ENCODE measurements at regions not wholly inside any gene's neighbourhood (a gene's known extent, or its start where the extent isn't known, plus 50 kb on each side); places are given as distances from the start of the nearest gene placed in this dataset.

GRCh38 chr20:52569201-52569600 lies 377.6 kb upstream of the ZFP64 start:
- Histone ChIP-seq H3K4me3 (ENCODE audit: low read depth in 2 of 2, low read length in 2 of 2) (no peak overlapping the region), H3K36me3 (ENCODE audit: control insufficient read depth, insufficient read depth, low read length) (no peaks in the 10 kb centered on the region), H3K27ac (ENCODE audit: low read length) (no peak overlapping the region), H3K27me3 (ENCODE audit: control insufficient read depth, insufficient read depth, low read length) (no peaks in the 10 kb centered on the region), H3K9me3 (ENCODE audit: control insufficient read depth, insufficient read depth, low read depth, low read length) (no peaks in the 10 kb centered on the region), H3K4me1 (ENCODE audit: control insufficient read depth, insufficient read depth, low read length) (no peaks in the 10 kb centered on the region)
- intact Hi-C loops (cut with micrococcal nuclease; ENCODE audit: unreplicated experiment) (no loop called here), in situ Hi-C loops (cut with HindIII; ENCODE audit: low pct_unique_long_range_greater_than_20kb, low sequenced_read_pairs) (no loop called here)
- no TSS peak for BruUV-seq (replicated peaks)
- no peak for DNase-seq (ENCODE audit: low read depth, low spot score)
- TF ChIP-seq CTCF (IDR thresholded peaks at IDR 0.05) (no peak), TCF7L2 (IDR thresholded peaks at IDR 0.05; ENCODE audit: low read depth, low read length) (no peak), REST (IDR thresholded peaks at IDR 0.05; ENCODE audit: insufficient read depth in 1 of 2, low read depth in 2 of 2, low read length in 1 of 2) (no peak), POLR2AphosphoS5 (IDR thresholded peaks at IDR 0.05; ENCODE audit: low read depth, low read length) (no peak), SIN3A (IDR thresholded peaks at IDR 0.05; ENCODE audit: borderline replicate concordance, insufficient read depth, low read depth, low read length) (no peak)
- ChIA-PET CTCF (no interaction called here), POLR2A (no interaction called here)
- no peak for ATAC-seq

GRCh38 chr20:52565614-52566013 lies 374.0 kb upstream of the ZFP64 start:
- Histone ChIP-seq H3K4me3 (ENCODE audit: low read depth in 2 of 2, low read length in 2 of 2) (no peak overlapping the region), H3K27me3 (ENCODE audit: control insufficient read depth, insufficient read depth, low read length) (no peaks in the 10 kb centered on the region), H3K9me3 (ENCODE audit: control insufficient read depth, insufficient read depth, low read depth, low read length) (no peaks in the 10 kb centered on the region), H3K36me3 (ENCODE audit: control insufficient read depth, insufficient read depth, low read length) (no peaks in the 10 kb centered on the region), H3K27ac (ENCODE audit: low read length) (no peak overlapping the region), H3K4me1 (ENCODE audit: control insufficient read depth, insufficient read depth, low read length) (no peaks in the 10 kb centered on the region)
- in situ Hi-C loops (cut with HindIII; ENCODE audit: low pct_unique_long_range_greater_than_20kb, low sequenced_read_pairs) = no loop called here
- DNase-seq (ENCODE audit: low read depth, low spot score) (no peak), ATAC-seq (no peak)
- intact Hi-C loops (cut with micrococcal nuclease; ENCODE audit: unreplicated experiment) = no loop called here
- TF ChIP-seq CTCF (IDR thresholded peaks at IDR 0.05) = no peak
- no peak for TF ChIP-seq POLR2AphosphoS5 (IDR thresholded peaks at IDR 0.05; ENCODE audit: low read depth, low read length)
- no peak for TF ChIP-seq SIN3A (IDR thresholded peaks at IDR 0.05; ENCODE audit: borderline replicate concordance, insufficient read depth, low read depth, low read length)
- no peak for TF ChIP-seq TCF7L2 (IDR thresholded peaks at IDR 0.05; ENCODE audit: low read depth, low read length)
- TF ChIP-seq REST (IDR thresholded peaks at IDR 0.05; ENCODE audit: insufficient read depth in 1 of 2, low read depth in 2 of 2, low read length in 1 of 2) = no peak
- CTCF ChIA-PET = no interaction called here
- no TSS peak for BruUV-seq (replicated peaks)
- POLR2A ChIA-PET = no interaction called here
